AG04449 (cell line): ENCODE measurements at regions not wholly inside any gene's neighbourhood (a gene's known extent, or its start where the extent isn't known, plus 50 kb on each side); places are given as distances from the start of the nearest gene placed in this dataset.
A peak's percentile ranks its signal among the peaks of the same experiment; 100 is the strongest.
"Not testable (repeated sequence)": the region's sequence is repeated elsewhere in the genome, so short reads cannot be mapped to it uniquely, and the experiment has no call there.

Experiments
- CTCF ChIA-PET: fragments of 350-600 bp; formaldehyde crosslinking; extraction: SDS; loops from one replicate; lab custom pipeline; 2021; ENCODE audit warnings: antibody characterized with exemption; lab: Yijun Ruan, JAX
- POLR2A ChIA-PET: fragments of 400-600, 350-600 bp; formaldehyde crosslinking; extraction: SDS; loops from one replicate; lab custom pipeline; 2020; ENCODE audit warnings: antibody characterized with exemption, inconsistent platforms; lab: Yijun Ruan, JAX
- DNase-seq: peaks from one replicate; pipeline ENCODE4 v3.0.0-alpha.2; 2010; ENCODE audit warnings: low read depth, low spot score
- H3K4me3 ChIP-seq: 2 replicates; pipeline ENCODE4 v1.5.1; 2011; ENCODE audit warnings: low read depth, mild to moderate bottlenecking, control low read depth, low read length
- CTCF ChIP-seq: IDR thresholded peaks from one replicate; pipeline ENCODE4 v1.5.1; 2011; ENCODE audit warnings: mild to moderate bottlenecking, moderate library complexity, low read length, control low read depth, inconsistent platforms; ENCODE audit not compliant: insufficient read depth; ENCODE audit errors: missing control alignments

- no peak for DNase-seq
- no peak overlapping the region for H3K4me3 ChIP-seq
Observed at GRCh38 chr15:98292442-98293240, 332.1 kb downstream of the ARRDC4 start.

GRCh38 chr15:98294126-98294525 is 333.6 kb downstream of the ARRDC4 start:
- H3K4me3 ChIP-seq: no peak overlapping the region
- ChIA-PET CTCF (interaction anchor here (1.0 to 1.4 kb wide), 3 partner anchors 19 to 1967 kb away, joined by 3 to 4 read pairs (median 3); no protein-coding TSS in a partner anchor), POLR2A (no interaction called here)
- no peak for TF ChIP-seq CTCF
- DNase-seq: no peak

More at GRCh38 chr15:98292442-98293240, 332.1 kb downstream of the ARRDC4 start:
- ChIA-PET CTCF (interaction anchor here (1.2 kb wide), 1 partner anchor 130 kb away, joined by 3 read pairs; no protein-coding TSS in a partner anchor), POLR2A (no interaction called here)
- TF ChIP-seq CTCF: peak; percentile 61

- POLR2A ChIA-PET, DNase-seq, H3K4me3 ChIP-seq: not testable (repeated sequence)
- CTCF ChIA-PET: interaction anchor here (0.7 to 1.4 kb wide), 4 partner anchors 16 to 398 kb away, joined by 3 to 4 read pairs (median 3); no protein-coding TSS in a partner anchor
Observed at GRCh38 chr15:98295101-98295759, 334.7 kb downstream of the ARRDC4 start.

- CTCF ChIA-PET: interaction anchor here (0.9 to 1.6 kb wide), 4 partner anchors 15 to 131 kb away, joined by 3 to 8 read pairs (median 4); no protein-coding TSS in a partner anchor
- no peak for TF ChIP-seq CTCF
- POLR2A ChIA-PET: no interaction called here
- no peak for DNase-seq
- H3K4me3 ChIP-seq: no peak overlapping the region
Observed at GRCh38 chr15:98296653-98297052, 336.1 kb downstream of the ARRDC4 start.

- no peak overlapping the region for H3K4me3 ChIP-seq
- TF ChIP-seq CTCF: no peak
- ChIA-PET CTCF (interaction anchor here (1.0 to 1.7 kb wide), 2 partner anchors 8 to 117 kb away, joined by 3 to 6 read pairs; no protein-coding TSS in a partner anchor), POLR2A (no interaction called here)
- no peak for DNase-seq
Observed at GRCh38 chr15:98304371-98304770, 343.9 kb downstream of the ARRDC4 start.

GRCh38 chr15:98308117-98308516 is 340.2 kb upstream of the IGF1R start:
- CTCF ChIA-PET: interaction anchor here (2.3 to 2.6 kb wide), 2 partner anchors 114 to 120 kb away, joined by 9 to 13 read pairs; no protein-coding TSS in a partner anchor
- TF ChIP-seq CTCF: no peak
- no peak overlapping the region for H3K4me3 ChIP-seq
- no peak for DNase-seq
- POLR2A ChIA-PET: no interaction called here
